Omental fat pad (tissue), 3 donors: ENCODE measurements at regions not wholly inside any gene's neighbourhood (a gene's known extent, or its start where the extent isn't known, plus 50 kb on each side); places are given as distances from the start of the nearest gene placed in this dataset.

Experiments
- ATAC-seq: fragments of 150-250 bp; one replicate; pipeline ENCODE4 v1.9.1; 2016; ENCODE audit warnings: mild to moderate bottlenecking, moderate library complexity; ENCODE audit not compliant: low FRiP score
- DNase-seq: peaks from one replicate; pipeline ENCODE4 v3.0.0-alpha.2; 2019; ENCODE audit warnings: low spot score
- CTCF ChIP-seq, 3 donors: fragments of 450-650 bp; IDR thresholded peaks; one replicate each; pipeline ENCODE4 v1.5.1; 2016 to 2017; ENCODE audit warnings: antibody characterized with exemption in 3 of 3, mild to moderate bottlenecking in 3 of 3, moderate library complexity in 2 of 3

GRCh38 chr16:16780588-16780987, 401.6 kb downstream of the NPIPA7 start:
- DNase-seq (no peak), ATAC-seq (no peak)
- no peak for TF ChIP-seq CTCF (IDR thresholded peaks at IDR 0.05)

- TF ChIP-seq CTCF (IDR thresholded peaks at IDR 0.05): no peak
- ATAC-seq (no peak), DNase-seq (no peak)
These were observed 403.2 kb downstream of the NPIPA7 start for GRCh38 chr16:16782153-16782552.

GRCh38 chr16:16788004-16788403, 409.1 kb downstream of the NPIPA7 start:
- DNase-seq (no peak), ATAC-seq (no peak)
- no peak for TF ChIP-seq CTCF (IDR thresholded peaks at IDR 0.05)

- DNase-seq (no peak), ATAC-seq (no peak)
- no peak for TF ChIP-seq CTCF (IDR thresholded peaks at IDR 0.05)
These were observed 411.7 kb downstream of the NPIPA7 start for GRCh38 chr16:16790597-16790996.

GRCh38 chr16:16791051-16791450, 412.1 kb downstream of the NPIPA7 start:
- TF ChIP-seq CTCF (IDR thresholded peaks at IDR 0.05): no peak
- ATAC-seq (no peak), DNase-seq (no peak)

GRCh38 chr16:16797239-16797638, 418.3 kb downstream of the NPIPA7 start:
- ATAC-seq (no peak), DNase-seq (no peak)
- TF ChIP-seq CTCF (IDR thresholded peaks at IDR 0.05): no peak

GRCh38 chr16:16798504-16798903, 419.6 kb downstream of the NPIPA7 start:
- ATAC-seq (no peak), DNase-seq (no peak)
- TF ChIP-seq CTCF (IDR thresholded peaks at IDR 0.05): no peak
